SIG-M5 treated with dmso at 0.1 percent for 504 hours (cell line): ENCODE measurements at regions not wholly inside any gene's neighbourhood (a gene's known extent, or its start where the extent isn't known, plus 50 kb on each side); places are given as distances from the start of the nearest gene placed in this dataset.

Experiments
- DNase-seq: peaks from one replicate; lab custom pipeline; 2025; ENCODE audit not compliant: unreplicated experiment; lab: John Stamatoyannopoulos, UW

DNA sequence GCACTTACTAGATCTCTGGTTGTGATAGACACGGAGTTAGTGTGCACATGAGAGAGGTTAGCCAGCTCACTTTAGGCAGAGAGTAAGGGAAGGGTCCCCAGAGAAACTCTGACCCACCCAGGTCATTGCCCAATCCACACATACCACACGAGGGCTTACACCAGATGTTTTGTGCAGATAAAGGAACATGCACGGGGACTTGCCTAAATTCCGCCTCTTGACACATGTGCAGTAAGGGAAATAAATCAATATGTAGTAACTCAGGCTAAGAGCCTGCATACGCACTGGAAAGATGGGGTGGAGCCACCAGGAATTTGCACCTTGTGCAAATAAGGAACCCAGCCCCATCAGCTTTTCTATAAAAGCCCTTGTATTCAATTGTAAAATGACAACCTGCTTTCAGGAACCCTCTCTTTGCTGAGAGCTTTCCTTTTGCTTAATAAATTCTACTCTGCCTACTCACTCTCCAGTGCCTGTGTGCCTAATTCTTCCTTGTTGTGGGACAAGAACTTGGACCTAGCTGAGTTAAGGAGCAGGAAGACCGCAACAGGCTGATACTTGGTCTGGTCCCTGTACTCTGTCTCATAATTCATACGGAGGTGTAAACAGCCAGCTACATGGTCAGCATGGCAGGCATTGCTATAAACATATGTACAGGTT lies 120.2 kb downstream of the EMP1 start:
- no peak for DNase-seq

DNA sequence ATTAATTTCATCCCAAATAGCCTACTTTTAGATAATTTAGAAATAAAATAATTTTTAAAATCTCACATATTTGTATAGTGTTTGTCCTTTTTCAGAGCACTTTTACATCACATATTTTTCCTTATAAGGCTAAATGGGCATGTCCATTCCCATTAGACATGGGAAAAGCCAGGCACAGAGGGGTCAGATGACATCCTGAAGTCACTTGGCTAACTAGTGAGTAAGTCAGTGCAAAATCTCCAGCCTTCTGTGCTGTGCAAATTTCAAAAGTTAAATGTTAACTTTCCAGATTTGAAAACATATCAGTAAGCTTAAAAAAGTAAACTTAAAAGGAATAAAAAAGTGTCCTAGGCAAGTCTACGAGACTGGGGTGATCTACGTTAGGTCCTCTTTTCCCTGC lies 117.4 kb downstream of the EMP1 start:
- no peak for DNase-seq

DNA sequence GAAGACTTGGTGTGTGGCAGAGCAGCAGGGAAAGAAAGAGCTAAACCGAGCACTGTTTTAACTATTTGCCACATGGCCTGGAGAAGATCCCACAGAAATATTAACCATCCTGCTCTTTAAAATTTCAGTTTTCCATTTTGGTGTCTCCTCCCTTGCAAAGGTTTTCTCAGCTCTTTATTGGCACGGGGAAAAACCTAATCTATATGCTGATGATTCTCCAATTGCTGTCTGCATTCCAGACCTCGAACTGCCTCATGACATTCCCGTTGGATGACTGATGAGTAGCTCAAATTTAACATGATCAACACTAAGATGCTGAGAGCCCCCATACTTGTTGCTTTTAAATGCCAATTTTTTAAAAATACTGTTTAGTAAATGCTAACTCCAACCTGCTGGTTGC lies 115.0 kb downstream of the EMP1 start:
- DNase-seq = no peak

DNA sequence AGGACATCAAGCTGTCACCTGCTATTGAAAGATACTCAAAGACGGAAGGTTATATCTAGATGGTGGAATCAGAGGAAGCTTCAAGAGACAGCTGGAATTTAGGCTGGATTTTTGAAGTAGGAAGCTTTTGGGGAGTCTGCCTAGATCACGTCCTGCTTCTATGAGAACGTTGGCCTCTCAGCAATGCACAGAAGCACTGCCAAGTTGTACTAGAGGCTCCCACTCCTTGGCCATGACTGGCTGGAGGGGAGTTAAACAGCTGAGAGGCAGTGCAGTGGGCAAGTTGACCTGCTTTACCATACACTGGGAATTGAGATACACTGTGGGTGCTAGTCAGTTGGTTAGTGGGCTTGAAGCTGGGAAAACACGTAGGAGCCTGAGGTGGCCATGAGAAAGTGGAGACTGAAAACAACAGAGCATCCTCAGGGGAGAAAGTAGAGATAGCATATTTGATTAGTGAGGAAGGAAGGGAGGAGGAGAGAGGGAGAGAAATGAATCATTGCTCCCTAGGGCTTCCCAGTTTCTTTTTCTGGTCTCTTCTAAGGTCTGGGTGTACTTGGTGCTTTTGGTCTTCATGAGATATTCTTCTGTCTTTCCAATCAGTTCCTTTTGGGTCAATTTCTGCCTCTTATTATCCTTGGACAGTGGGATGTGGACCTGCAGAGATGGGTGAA lies 110.8 kb downstream of the EMP1 start:
- DNase-seq = no peak

DNA sequence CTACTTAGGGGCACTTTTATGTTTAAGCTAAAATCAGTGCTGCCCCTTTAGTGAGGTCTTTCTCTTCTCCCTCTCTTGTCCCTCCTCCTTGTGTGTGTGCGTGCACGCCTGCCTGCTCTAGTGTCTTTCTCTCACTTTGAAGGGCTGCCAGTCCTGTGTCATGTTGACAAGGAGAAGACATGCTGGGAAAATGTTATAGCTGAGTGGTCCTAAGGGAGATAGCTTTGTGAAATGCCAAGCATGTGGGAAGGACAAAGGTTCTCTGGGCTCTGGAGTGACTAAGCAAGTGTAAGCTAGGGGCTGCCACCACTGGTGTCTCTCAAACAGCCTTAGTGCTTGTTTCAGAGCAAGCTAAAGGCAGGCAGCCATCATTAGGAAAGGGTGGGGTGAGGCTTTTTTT lies 108.4 kb downstream of the EMP1 start:
- no peak for DNase-seq

DNA sequence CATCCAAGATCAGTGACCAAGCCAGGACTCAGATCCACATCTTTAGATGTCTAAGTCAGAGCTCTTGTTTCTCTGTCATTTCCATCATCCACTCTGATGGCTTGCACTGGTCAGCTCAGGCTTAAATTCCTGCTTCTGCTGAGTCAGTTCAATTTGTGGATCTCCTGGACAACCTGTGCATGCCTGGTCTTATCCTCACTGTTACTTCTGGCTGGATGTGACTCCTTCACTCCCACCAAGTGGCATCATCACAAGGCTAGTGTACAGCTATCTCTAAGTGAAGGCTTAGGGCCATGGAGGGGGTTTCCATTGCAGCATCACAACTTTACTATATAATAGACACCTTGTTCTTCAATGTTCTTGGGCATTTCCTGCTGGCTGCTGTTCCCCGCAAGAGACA lies 102.9 kb downstream of the EMP1 start:
- no peak for DNase-seq

DNA sequence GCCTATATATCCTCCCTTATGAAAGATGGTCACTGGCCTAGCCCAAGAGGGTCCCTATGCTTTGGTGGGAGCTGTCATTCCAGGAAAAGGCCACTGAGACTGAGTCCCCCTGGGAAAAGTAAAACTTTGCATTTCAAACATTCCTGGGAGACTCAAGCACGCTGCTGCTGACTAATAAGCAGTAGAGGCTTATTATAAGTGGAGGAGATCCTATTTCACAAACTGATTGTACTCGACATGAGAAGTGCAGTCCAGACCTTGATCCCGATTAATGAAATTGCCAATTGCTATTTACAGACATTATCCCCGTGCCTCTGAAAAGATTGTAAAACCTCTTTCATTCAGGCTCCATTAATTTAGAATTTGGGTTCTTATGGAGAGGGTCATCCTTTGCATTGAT lies 96.6 kb downstream of the EMP1 start:
- DNase-seq = no peak

DNA sequence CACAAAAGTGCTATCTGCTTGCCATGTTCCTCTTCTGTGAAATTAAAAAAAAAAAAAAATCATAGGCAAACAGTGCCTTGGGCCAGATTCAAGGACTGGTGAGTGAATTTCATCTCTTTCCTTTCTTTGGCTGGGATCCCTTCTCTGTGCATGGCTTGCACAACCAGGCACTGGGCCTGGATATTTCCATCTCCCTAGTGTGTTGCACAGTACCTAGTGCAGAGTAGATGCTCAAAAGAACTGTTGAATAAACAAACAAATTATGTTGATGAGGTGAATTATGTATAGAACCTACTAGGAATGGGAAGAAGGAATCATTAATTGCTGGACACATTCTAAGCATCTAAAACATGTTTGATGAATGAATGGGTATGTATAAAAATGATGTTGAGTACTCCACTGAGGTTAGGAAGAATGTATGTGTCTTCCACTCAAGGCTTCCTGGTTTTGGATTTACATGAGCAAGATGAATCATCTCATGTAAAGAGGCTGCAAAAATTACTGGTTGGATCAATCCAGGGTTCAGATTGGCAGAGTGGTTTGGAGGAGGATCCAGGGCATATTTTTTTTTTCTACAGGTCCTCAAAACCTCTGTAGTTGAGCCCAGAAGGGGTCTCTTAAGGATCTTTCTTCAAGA lies 93.2 kb downstream of the EMP1 start:
- no peak for DNase-seq

DNA sequence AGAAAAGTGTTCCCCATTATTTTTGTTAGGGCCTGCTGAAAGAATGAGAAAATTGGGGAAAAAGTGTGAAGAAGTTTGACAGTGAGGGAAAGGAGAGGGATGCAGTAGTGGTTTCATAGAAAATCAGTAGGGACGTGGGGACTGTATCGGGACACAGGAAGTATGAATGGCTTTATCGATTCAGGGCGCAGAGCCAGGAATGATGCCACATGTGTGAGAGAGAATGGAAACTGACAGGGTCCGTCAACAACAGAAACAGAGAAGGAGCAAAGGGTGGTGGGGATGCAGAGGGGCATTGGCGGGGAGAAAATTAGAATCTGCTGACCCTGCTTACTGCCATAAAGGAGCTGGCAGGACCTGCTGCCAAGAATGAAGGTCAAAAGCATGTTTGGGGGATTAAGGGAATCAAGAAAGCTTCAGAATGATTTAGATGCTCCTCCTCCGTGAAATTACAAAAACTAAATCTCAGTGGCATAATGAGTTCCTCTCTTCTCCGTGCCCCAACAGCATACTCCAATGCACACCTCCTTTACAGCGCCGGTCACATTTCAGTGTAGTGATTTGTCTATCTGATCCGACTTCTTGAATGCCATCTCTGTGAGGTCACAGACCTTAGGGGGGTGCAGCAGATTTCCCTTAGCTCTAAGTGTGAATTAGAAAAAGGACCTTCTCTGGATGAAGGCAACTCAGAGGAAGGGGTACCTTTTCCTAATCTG lies 92.6 kb downstream of the EMP1 start:
- DNase-seq = no peak

DNA sequence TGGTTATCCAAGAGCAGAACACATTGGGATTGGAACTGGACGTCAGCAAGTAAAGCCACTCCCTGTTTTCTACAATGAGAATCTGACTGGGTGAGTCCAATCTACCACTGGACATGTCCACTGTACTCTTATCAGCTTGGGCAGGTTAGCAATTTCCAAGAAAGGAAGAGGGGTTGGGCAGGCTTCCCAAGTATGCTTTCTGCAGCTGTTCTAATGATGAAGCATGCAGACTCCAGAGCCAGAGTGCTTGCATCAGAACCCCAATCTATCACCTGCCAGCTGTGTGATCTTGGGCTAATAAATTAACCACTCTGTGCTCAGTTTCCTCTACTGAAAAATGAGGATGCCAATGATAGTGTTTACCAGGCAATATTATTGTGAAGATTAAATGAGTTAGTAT lies 92.0 kb downstream of the EMP1 start:
- DNase-seq = no peak

DNA sequence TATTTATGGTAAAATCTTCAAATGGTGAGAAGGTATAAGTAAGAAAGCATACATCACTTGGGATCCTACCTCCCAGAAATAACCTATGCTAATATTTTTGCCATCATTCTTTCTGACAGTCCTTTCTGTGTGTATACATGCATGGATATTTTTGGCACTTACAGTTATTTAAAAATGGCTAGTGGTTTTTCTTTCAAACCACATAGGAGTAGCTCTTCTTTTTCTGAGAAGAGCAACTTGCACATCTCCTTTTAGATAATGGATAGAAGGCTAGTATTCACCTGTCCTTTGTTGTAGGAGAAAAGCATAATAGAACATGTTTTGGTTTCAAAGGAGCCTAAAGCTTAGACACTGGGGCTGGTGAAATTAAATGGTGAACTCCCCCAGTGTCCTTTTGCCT lies 87.3 kb downstream of the EMP1 start:
- no peak for DNase-seq

DNA sequence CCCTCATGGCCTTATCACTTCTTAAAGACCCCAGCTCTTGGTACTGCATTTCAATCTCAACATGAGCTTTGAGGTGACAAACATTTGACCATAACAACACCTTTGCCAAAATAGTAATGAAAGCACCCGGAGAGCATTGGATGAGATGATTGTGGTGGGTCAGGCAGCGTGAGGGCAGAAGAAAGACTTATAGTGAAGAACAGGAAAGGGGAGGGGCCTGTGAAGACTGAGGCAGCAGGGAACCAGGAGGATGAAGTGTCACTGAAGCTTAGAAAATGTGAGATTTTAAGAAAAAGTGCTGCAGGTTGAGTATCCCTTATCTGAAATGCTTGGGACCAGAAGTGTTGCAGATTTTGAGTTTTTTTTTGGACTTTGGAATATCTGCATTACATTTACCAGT lies 86.3 kb downstream of the EMP1 start:
- no peak for DNase-seq

DNA sequence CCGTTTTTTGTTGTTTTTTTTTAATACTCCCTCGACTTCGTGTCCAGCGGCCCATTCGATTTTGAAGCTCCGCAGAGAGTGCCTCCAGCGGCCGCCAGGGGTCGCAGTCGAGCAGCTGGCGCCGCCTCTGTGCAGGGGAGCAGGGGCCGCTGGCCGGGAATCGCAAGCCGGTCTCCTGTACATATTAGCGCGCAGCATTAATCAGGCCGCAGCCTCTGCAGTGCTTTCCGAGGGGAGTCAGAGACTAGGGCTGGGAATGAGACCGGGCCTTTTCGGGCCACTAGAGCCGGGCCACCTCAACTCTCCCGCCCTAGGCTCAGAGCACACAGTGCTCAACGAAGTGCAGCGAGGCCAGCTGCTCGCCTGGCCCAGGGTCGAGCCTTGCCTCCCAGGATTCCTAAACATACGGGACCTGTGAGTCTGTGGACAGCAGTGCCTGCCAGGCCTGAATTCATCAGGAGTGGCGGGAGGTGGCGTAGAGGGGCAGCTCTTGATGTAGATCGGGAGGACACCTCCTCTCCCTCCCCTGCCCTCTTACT lies 81.8 kb downstream of the EMP1 start:
- DNase-seq = peak; percentile 20

DNA sequence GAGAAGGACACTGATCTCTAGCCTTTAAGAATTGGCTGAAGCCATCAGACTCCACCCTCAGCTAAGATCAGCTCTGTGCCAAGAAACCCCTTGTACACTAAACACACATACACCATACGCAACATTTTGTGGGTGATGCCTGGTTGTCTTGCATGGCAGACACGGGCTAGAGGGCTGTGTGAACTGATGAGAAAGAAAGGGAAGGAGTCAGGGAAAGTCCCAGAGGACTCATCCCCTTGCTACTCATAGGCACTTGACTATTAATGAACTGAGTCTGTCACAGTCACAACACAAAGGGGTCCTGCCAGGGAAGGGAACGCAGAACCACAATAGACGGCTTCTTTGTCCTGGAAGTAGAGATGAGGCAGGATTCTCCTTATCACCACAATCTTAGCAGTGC lies 80.8 kb downstream of the EMP1 start:
- DNase-seq = no peak

DNA sequence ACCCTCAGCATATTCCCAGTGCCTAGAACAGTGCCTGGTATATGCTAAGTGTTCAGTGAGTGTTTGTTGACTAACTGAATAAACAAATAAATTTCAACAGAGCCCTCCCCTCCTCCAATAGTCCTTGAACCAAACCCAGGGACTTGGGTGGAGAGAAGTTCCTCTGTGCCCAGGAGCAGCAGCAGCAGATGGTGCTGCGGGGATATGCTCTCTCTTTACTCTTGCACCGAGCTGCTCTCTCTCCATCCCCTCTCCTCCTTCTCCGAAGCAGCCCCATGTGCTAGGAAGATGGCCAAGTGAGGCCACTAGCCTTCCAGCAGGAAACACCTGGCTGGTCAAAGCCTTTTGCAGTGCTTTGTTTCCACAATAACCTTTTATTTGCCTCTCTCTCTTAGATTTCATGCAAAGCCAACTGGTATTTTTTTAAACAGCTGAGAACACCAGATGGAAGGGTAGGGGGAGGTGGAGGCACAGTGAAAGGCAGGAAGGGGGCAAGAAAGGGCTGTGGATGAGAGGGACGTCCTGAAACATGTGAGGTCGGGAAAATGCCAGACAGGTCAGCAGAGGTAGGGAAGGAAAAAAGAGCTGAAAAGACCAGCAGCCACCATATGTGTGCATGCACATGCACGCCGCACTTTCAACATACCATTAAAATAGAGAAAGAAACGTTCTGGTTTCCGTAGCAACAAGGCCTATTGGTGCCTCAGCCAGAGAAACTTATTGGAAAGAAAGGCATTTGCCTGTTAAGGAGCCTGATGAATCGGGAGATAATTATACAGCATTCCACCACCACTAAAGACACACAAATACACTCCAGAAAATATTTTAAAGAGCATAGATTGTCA lies 78.9 kb downstream of the EMP1 start:
- no peak for DNase-seq

DNA sequence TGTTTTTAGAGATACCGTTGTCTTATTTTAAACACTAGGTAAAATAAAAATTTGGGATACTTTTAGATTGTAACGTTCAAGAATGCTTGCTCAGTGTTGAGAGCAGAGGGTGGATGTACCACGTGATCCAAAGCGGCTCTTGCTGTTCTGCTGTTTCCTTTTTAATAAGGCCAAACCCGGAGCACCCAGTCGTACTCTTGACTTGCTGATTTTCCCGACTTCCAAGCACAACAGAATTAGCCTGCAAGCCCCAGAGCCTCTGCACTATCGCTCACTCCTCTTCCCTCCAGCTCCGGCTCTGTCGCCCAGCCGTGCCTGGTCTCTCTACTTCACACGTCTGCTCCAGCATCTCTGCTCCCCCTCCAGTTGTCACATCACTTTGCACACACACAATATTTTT lies 77.3 kb downstream of the EMP1 start:
- DNase-seq = no peak

DNA sequence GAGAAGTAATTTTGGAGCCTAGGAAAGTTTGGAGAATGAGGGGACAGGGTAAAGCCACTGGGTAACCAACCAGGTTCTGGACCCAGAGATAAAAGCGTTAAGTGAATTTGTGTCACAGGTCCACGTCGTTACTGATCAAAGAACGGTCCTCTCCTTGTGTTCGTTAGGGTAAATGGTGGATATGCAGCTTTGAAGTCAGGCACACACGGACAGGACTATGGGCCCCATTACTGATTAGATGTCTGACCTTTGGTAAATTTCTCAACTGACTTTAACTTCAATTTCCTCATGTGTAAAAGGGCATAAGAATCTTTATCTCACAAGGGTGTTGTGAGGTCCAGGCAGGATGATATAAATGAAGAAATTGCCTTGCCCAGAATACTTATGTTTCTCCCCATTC lies 76.6 kb downstream of the EMP1 start:
- no peak for DNase-seq

DNA sequence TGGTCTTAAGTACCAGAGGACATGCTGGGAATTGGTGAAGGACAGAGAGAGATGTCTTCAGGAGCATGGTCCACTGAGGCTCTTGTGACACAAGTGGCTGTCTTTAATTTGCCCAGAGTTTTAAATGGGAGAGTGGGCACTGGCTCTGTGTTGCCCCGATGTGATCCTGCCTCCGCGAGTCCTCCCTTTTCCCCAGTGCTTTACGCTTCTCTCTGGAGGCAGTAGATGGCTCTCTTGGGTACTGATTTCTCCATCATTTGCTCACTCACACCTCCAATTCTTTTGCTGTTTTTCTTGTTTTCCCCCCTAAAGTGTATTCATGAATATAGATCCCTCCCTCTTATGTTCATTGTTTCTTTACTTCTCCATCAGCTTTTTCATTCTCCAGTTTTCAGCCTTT lies 74.3 kb downstream of the EMP1 start:
- no peak for DNase-seq
